GM18508 (cell line): ENCODE measurements at regions not wholly inside any gene's neighbourhood (a gene's known extent, or its start where the extent isn't known, plus 50 kb on each side); places are given as distances from the start of the nearest gene placed in this dataset.

Experiments used
- ATAC-seq: cut with Tn5 transposase; IDR thresholded peaks from one replicate; pipeline ENCODE4 v1.9.1; 2021; ENCODE audit warnings: moderate number of reproducible peaks; ENCODE audit not compliant: insufficient read depth, unreplicated experiment

GRCh38 chr11:133595998-133596590 is 63.8 kb upstream of the OPCML start:
- no peak for ATAC-seq

- no peak for ATAC-seq
These were observed 60.7 kb upstream of the OPCML start for GRCh38 chr11:133593036-133593435.

- ATAC-seq: no peak
These were observed 54.7 kb upstream of the OPCML start for GRCh38 chr11:133586903-133587517.

- no peak for ATAC-seq
These were observed 50.4 kb upstream of the OPCML start for GRCh38 chr11:133582750-133583149.

- no peak for ATAC-seq
These were observed 50.0 kb upstream of the OPCML start for GRCh38 chr11:133582326-133582725.
